ENCODE measurements at regions not wholly inside any gene's neighbourhood (a gene's known extent, or its start where the extent isn't known, plus 50 kb on each side); places are given as distances from the start of the nearest gene placed in this dataset.

GRCh38 chr1:185483664-185484450 lies 166.8 kb upstream of the IVNS1ABP start:
- TF ChIP-seq ZFX (IDR thresholded peaks at IDR 0.05) = no peak
- TF ChIP-seq, protein P1, sequence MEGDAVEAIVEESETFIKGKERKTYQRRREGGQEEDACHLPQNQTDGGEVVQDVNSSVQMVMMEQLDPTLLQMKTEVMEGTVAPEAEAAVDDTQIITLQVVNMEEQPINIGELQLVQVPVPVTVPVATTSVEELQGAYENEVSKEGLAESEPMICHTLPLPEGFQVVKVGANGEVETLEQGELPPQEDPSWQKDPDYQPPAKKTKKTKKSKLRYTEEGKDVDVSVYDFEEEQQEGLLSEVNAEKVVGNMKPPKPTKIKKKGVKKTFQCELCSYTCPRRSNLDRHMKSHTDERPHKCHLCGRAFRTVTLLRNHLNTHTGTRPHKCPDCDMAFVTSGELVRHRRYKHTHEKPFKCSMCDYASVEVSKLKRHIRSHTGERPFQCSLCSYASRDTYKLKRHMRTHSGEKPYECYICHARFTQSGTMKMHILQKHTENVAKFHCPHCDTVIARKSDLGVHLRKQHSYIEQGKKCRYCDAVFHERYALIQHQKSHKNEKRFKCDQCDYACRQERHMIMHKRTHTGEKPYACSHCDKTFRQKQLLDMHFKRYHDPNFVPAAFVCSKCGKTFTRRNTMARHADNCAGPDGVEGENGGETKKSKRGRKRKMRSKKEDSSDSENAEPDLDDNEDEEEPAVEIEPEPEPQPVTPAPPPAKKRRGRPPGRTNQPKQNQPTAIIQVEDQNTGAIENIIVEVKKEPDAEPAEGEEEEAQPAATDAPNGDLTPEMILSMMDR (conservative IDR thresholded peaks at IDR 0.05) = no peak
- no peak overlapping the region for H3K27ac ChIP-seq

DNA sequence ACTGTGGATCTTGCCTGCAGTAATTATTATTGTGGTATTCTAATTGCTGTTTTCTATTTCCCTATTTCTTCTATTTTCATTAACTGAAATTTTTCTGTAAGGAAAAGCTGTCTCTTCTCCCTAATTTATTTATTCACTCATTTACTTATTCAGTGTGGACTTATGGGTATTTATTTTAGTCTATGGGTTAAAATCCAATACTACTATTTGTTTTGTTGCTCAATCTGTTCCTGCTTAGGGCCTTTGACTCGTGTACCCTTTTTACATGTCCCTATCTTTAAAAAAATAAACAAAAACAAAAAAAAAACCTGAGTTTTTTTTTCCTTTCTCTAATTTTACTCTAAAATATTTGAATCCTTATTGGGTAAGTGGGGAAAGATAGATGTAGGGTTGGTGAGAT lies 166.2 kb upstream of the IVNS1ABP start:
- no peak overlapping the region for H3K27ac ChIP-seq

GRCh38 chr1:185480545-185480944 lies 163.5 kb upstream of the IVNS1ABP start:
- TF ChIP-seq, protein P1 (conservative IDR thresholded peaks at IDR 0.05) = no peak
- no peak for TF ChIP-seq ZFX (IDR thresholded peaks at IDR 0.05)
- no peak overlapping the region for H3K27ac ChIP-seq

More for the DNA sequence above, 166.2 kb upstream of the IVNS1ABP start:
- TF ChIP-seq, protein P1 (conservative IDR thresholded peaks at IDR 0.05) = no peak
- no peak for TF ChIP-seq ZFX (IDR thresholded peaks at IDR 0.05)

- no peak overlapping the region; the same call in 1 of the 2 replicates for H3K27ac ChIP-seq
- TF ChIP-seq, protein P1 (conservative IDR thresholded peaks at IDR 0.05) = no peak
- no peak for TF ChIP-seq ZFX (IDR thresholded peaks at IDR 0.05)
These were observed 162.8 kb upstream of the IVNS1ABP start for GRCh38 chr1:185479796-185480195.

GRCh38 chr1:185478877-185479276 lies 161.8 kb upstream of the IVNS1ABP start:
- TF ChIP-seq, protein P1 (conservative IDR thresholded peaks at IDR 0.05) = no peak
- TF ChIP-seq ZFX (IDR thresholded peaks at IDR 0.05) = no peak
- peak overlapping the region; percentile 18; the same call in 1 of the 2 replicates for H3K27ac ChIP-seq

- TF ChIP-seq ZFX (IDR thresholded peaks at IDR 0.05) = no peak
- TF ChIP-seq, protein P1 (conservative IDR thresholded peaks at IDR 0.05) = no peak
These were observed 160.9 kb upstream of the IVNS1ABP start for GRCh38 chr1:185477638-185478580.

More at GRCh38 chr1:185477638-185478580, 160.9 kb upstream of the IVNS1ABP start:
- H3K27ac ChIP-seq = peak overlapping the region; percentile 18; the same call in 1 of the 2 replicates

All from C4-2B (cell line).